ENCODE measurements at regions not wholly inside any gene's neighbourhood (a gene's known extent, or its start where the extent isn't known, plus 50 kb on each side); places are given as distances from the start of the nearest gene placed in this dataset.

GRCh38 chr22:49702068-49702397, 125.6 kb downstream of the BRD1 start:
- no TSS peak for BruUV-seq (replicated peaks)
- H3K27me3 ChIP-seq (ENCODE audit: insufficient read depth, low read length): no peaks in the 10 kb centered on the region
- no peak for ATAC-seq

More at GRCh38 chr22:49702068-49702397, 125.6 kb downstream of the BRD1 start:
- ChIA-PET POLR2A (no interaction called here), CTCF (interaction anchor here (1.1 to 1.2 kb wide), 2 partner anchors 22 to 268 kb away, joined by 3 read pairs; no protein-coding TSS in a partner anchor), RAD21 (ENCODE audit: low non-redundant PET in 1 of 2, low total read pairs in 2 of 2, uncharacterized antibody in 2 of 2, unreplicated experiment in 2 of 2) (no interaction called here)
- H3K9me3 ChIP-seq (ENCODE audit: control insufficient read depth in 1 of 2, insufficient read depth in 1 of 2, low read depth in 1 of 2, low read length in 2 of 2): peaks cover 11% of the 10 kb centered on the region in 2 experiments; a peak in 2 of 4 replicates
- no peak overlapping the region for H3K27ac ChIP-seq (ENCODE audit: low read depth, low read length)
- no peak for TF ChIP-seq JUND (IDR thresholded peaks at IDR 0.05)
- no peak for TF ChIP-seq RAD21 (IDR thresholded peaks at IDR 0.05; ENCODE audit: low read depth)
- TF ChIP-seq SIN3A (IDR thresholded peaks at IDR 0.05; ENCODE audit: low read depth): no peak
- TF ChIP-seq CEBPB (IDR thresholded peaks at IDR 0.05; ENCODE audit: low read depth): no peak
- no peak for TF ChIP-seq ATF3 (IDR thresholded peaks at IDR 0.05)
- TF ChIP-seq SRF (IDR thresholded peaks at IDR 0.05; ENCODE audit: low read depth): no peak
- no peak for TF ChIP-seq EZH2 (IDR thresholded peaks at IDR 0.05)
- TF ChIP-seq ZFX (IDR thresholded peaks at IDR 0.05): no peak
- no peak for TF ChIP-seq ELF1 (IDR thresholded peaks at IDR 0.05; ENCODE audit: borderline replicate concordance, low read depth)
- no peak for TF ChIP-seq REST (IDR thresholded peaks at IDR 0.05; ENCODE audit: low read depth)
- no peak for TF ChIP-seq EGR1 (IDR thresholded peaks at IDR 0.05; ENCODE audit: low read depth)
- TF ChIP-seq POLR2AphosphoS5 (IDR thresholded peaks at IDR 0.05; ENCODE audit: low read depth, low read length): no peak
- TF ChIP-seq POLR2A (IDR thresholded peaks at IDR 0.05; ENCODE audit: borderline replicate concordance, extremely low read depth, insufficient read depth, insufficient read length): no peak
- TF ChIP-seq YY1 (IDR thresholded peaks at IDR 0.05; ENCODE audit: extremely low read depth, insufficient replicate concordance, low read depth, low read length): no peak
- TF ChIP-seq TCF7L2 (IDR thresholded peaks at IDR 0.05; ENCODE audit: borderline replicate concordance, extremely low read depth, insufficient read depth, insufficient read length): no peak
- no peak for TF ChIP-seq MAX (IDR thresholded peaks at IDR 0.05)
- TF ChIP-seq ZNF274 (IDR thresholded peaks at IDR 0.05; ENCODE audit: low read depth, low read length): no peak
- TF ChIP-seq, protein P1, sequence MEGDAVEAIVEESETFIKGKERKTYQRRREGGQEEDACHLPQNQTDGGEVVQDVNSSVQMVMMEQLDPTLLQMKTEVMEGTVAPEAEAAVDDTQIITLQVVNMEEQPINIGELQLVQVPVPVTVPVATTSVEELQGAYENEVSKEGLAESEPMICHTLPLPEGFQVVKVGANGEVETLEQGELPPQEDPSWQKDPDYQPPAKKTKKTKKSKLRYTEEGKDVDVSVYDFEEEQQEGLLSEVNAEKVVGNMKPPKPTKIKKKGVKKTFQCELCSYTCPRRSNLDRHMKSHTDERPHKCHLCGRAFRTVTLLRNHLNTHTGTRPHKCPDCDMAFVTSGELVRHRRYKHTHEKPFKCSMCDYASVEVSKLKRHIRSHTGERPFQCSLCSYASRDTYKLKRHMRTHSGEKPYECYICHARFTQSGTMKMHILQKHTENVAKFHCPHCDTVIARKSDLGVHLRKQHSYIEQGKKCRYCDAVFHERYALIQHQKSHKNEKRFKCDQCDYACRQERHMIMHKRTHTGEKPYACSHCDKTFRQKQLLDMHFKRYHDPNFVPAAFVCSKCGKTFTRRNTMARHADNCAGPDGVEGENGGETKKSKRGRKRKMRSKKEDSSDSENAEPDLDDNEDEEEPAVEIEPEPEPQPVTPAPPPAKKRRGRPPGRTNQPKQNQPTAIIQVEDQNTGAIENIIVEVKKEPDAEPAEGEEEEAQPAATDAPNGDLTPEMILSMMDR (IDR thresholded peaks at IDR 0.05 in 2 of 3, conservative IDR thresholded peaks at IDR 0.05 in 1 of 3; ENCODE audit: borderline replicate concordance in 1 of 3, insufficient read depth in 1 of 3, low read depth in 2 of 3, low read length in 2 of 3): no peak
- TF ChIP-seq SP1 (IDR thresholded peaks at IDR 0.05; ENCODE audit: low read depth): no peak
- no peaks in the 10 kb centered on the region for H3K36me3 ChIP-seq (ENCODE audit: control insufficient read depth in 1 of 2, insufficient read depth in 2 of 2, low read length in 2 of 2)
- no peak overlapping the region for H3K4me3 ChIP-seq (replicated peaks in 1 of 2; ENCODE audit: low read depth in 1 of 2, low read length in 2 of 2)
- H3K4me2 ChIP-seq (ENCODE audit: low read length): no peak overlapping the region
- H3K4me1 ChIP-seq (ENCODE audit: control insufficient read depth in 1 of 2, insufficient read depth in 2 of 2, low read length in 2 of 2): no peaks in the 10 kb centered on the region
- no peaks in the 10 kb centered on the region for H4K20me1 ChIP-seq (ENCODE audit: insufficient read depth)
- intact Hi-C loops (cut with micrococcal nuclease): no loop called here
- DNase-seq (ENCODE audit: low read depth, low spot score): no peak
- no peak overlapping the region for H3K9ac ChIP-seq (ENCODE audit: low read length)
- no peaks in the 10 kb centered on the region for H3K79me2 ChIP-seq (ENCODE audit: insufficient read depth, low read length)
- H3K9me2 ChIP-seq (ENCODE audit: insufficient read depth): no peaks in the 10 kb centered on the region
- H2AFZ ChIP-seq (ENCODE audit: low read depth, low read length, poor library complexity, severe bottlenecking): no peak overlapping the region
